Glutamatergic neuron (in vitro differentiated cells): ENCODE measurements at regions not wholly inside any gene's neighbourhood (a gene's known extent, or its start where the extent isn't known, plus 50 kb on each side); places are given as distances from the start of the nearest gene placed in this dataset.

Experiments
- DNase-seq: peaks from one replicate; pipeline ENCODE4 v3.0.0; 2022
- H3K27ac Mint-ChIP-seq: one replicate; pipeline ENCODE4 v1.8.0; 2020; ENCODE audit warnings: mild to moderate bottlenecking, mixed read lengths, inconsistent platforms; ENCODE audit not compliant: unreplicated experiment
- H3K27me3 Mint-ChIP-seq: one replicate; pipeline ENCODE4 v1.8.0; 2020; ENCODE audit warnings: mild to moderate bottlenecking, moderate library complexity, mixed read lengths, inconsistent platforms; ENCODE audit not compliant: unreplicated experiment
- H3K36me3 Mint-ChIP-seq: one replicate; pipeline ENCODE4 v1.8.0; 2020; ENCODE audit warnings: mild to moderate bottlenecking, mixed read lengths, inconsistent platforms; ENCODE audit not compliant: unreplicated experiment
- H3K4me1 Mint-ChIP-seq: one replicate; pipeline ENCODE4 v1.8.0; 2020; ENCODE audit warnings: mild to moderate bottlenecking, low read depth, mixed read lengths, inconsistent platforms; ENCODE audit not compliant: unreplicated experiment
- H3K4me3 Mint-ChIP-seq: one replicate; pipeline ENCODE4 v1.8.0; 2020; ENCODE audit warnings: mild to moderate bottlenecking, mixed read lengths, inconsistent platforms; ENCODE audit not compliant: unreplicated experiment
- H3K9me3 Mint-ChIP-seq: one replicate; pipeline ENCODE4 v1.8.0; 2020; ENCODE audit warnings: mild to moderate bottlenecking, moderate library complexity, mixed read lengths, inconsistent platforms; ENCODE audit not compliant: unreplicated experiment
- CTCF ChIP-seq: fragments of 200-600 bp; sonication (generic); IDR thresholded peaks from one replicate; pipeline ENCODE4 v1.5.0; 2021; ENCODE audit not compliant: partially characterized antibody, unreplicated experiment

GRCh38 chr12:90618586-90618985, 336.4 kb downstream of the CCER1 start:
- no peak for TF ChIP-seq CTCF
- H3K4me1 Mint-ChIP-seq = no peaks in the 10 kb centered on the region
- no peaks in the 10 kb centered on the region for H3K36me3 Mint-ChIP-seq

GRCh38 chr12:90611891-90612290, 343.1 kb downstream of the CCER1 start:
- no peak for TF ChIP-seq CTCF
- H3K9me3 Mint-ChIP-seq = no peaks in the 10 kb centered on the region

More at GRCh38 chr12:90618586-90618985, 336.4 kb downstream of the CCER1 start:
- Mint-ChIP-seq H3K4me3 (no peak overlapping the region), H3K27ac (no peak overlapping the region), H3K27me3 (no peaks in the 10 kb centered on the region), H3K9me3 (no peaks in the 10 kb centered on the region)
- no peak for DNase-seq

GRCh38 chr12:90611048-90611447, 343.9 kb downstream of the CCER1 start:
- H3K27me3 Mint-ChIP-seq = no peaks in the 10 kb centered on the region
- H3K36me3 Mint-ChIP-seq = no peaks in the 10 kb centered on the region
- DNase-seq = no peak
- no peak for TF ChIP-seq CTCF
- no peak overlapping the region for H3K4me3 Mint-ChIP-seq
- no peaks in the 10 kb centered on the region for H3K4me1 Mint-ChIP-seq
- no peak overlapping the region for H3K27ac Mint-ChIP-seq
- H3K9me3 Mint-ChIP-seq = no peaks in the 10 kb centered on the region

More at GRCh38 chr12:90611891-90612290, 343.1 kb downstream of the CCER1 start:
- no peaks in the 10 kb centered on the region for H3K36me3 Mint-ChIP-seq
- H3K4me3 Mint-ChIP-seq = no peak overlapping the region
- H3K27ac Mint-ChIP-seq = no peak overlapping the region
- H3K27me3 Mint-ChIP-seq = no peaks in the 10 kb centered on the region
- no peaks in the 10 kb centered on the region for H3K4me1 Mint-ChIP-seq
- DNase-seq = no peak

GRCh38 chr12:90593596-90594295, 361.2 kb downstream of the CCER1 start:
- H3K36me3 Mint-ChIP-seq = no peaks in the 10 kb centered on the region
- H3K9me3 Mint-ChIP-seq = no peaks in the 10 kb centered on the region
- TF ChIP-seq CTCF = no peak
- H3K27ac Mint-ChIP-seq = no peak overlapping the region
- H3K27me3 Mint-ChIP-seq = no peaks in the 10 kb centered on the region
- no peak for DNase-seq
- no peaks in the 10 kb centered on the region for H3K4me1 Mint-ChIP-seq
- no peak overlapping the region for H3K4me3 Mint-ChIP-seq

- H3K4me3 Mint-ChIP-seq = no peak overlapping the region
- H3K4me1 Mint-ChIP-seq = no peaks in the 10 kb centered on the region
- H3K27me3 Mint-ChIP-seq = no peaks in the 10 kb centered on the region
- no peak overlapping the region for H3K27ac Mint-ChIP-seq
- no peak for DNase-seq
- TF ChIP-seq CTCF = no peak
- no peaks in the 10 kb centered on the region for H3K9me3 Mint-ChIP-seq
- H3K36me3 Mint-ChIP-seq = peaks cover 6% of the 10 kb centered on the region
Measured at GRCh38 chr12:90589956-90590355, 365.0 kb downstream of the CCER1 start.
